A204.1 (cell line): ENCODE measurements at regions not wholly inside any gene's neighbourhood (a gene's known extent, or its start where the extent isn't known, plus 50 kb on each side); places are given as distances from the start of the nearest gene placed in this dataset.

Source experiments
- FAIRE-seq: peaks from 2 replicates; lab custom pipeline; 2012; peaks lifted over from hg19 to GRCh38; lab: Jason Lieb, UNC

DNA sequence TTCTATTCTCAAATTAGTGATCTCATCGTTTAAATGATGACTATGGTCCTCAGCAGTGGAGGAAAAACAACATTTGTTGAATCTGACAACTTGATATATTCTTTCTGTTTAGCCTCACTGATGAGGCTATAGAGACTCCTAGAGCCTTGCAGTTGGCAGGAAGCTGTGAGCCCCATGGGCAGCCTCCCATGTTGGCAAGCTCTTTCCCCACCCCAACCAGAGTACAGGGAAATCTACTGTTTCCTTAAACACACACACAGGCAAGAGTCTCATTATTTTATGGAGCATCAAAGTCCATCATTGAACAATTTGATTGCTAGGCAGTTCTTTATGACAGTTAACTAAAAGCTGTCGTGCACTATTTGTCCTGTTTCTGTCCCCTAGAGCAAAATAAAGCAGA is 498.2 kb upstream of the CITED2 start:
- FAIRE-seq, result no peak

DNA sequence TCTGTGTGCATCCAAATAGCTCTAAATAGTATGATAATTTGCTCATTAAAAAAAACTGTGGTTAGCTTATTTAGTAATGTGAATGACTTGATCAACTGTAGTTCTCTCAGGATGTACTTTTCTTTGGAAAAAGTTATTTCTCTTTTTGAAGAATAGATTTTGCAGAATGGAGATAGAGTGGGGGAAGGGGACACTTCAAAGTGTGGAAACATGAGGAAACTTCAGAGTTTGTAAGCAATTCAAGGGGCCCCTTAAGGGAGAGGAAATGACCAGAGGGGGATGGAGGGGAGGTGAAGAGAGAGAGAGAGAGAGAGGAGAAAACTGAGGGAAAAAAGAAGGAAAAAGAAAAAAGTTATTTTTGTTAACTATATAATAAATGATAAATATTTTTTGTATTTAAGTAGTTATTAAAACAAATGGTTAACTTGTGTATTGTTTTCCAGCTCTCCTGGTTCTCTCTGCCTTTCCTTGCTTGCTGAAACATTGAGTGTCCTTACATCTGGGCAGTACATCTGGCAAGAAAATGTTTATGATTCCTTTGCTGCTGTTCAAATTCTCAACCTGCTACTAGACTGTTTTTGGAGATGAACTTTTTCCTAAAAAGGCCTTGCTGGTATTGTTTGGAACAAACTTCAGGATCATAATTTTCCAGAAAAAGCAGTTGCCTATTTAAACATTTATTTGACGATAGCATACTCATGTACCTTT is 497.5 kb upstream of the CITED2 start:
- FAIRE-seq, result no peak

- FAIRE-seq, result no peak
These were observed 496.8 kb upstream of the CITED2 start for GRCh38 chr6:139871165-139871710.

- no peak for FAIRE-seq
These were observed 494.1 kb upstream of the CITED2 start for GRCh38 chr6:139868576-139868975.

GRCh38 chr6:139863964-139864363 is 489.5 kb upstream of the CITED2 start:
- FAIRE-seq, result no peak

- no peak for FAIRE-seq
These were observed 488.9 kb upstream of the CITED2 start for GRCh38 chr6:139863346-139863745.

DNA sequence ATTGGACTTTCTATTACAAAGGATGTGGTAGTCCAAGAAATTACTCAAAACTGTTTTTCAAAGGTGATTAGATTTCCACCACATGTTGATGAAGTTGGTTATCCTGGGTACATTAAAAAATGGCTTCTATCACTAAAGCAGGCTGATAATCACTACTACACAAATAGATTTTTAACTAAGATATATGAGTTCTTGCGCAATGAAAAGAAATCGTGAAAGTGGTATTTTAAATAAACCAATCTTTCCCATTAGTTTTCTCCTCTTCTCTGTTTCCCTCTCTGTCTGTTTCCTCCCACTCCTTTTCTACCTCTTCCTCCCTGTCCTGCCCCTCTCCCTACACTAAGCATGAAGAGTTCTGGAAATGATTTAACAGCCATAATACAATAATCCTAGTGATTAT is 487.9 kb upstream of the CITED2 start:
- no peak for FAIRE-seq

DNA sequence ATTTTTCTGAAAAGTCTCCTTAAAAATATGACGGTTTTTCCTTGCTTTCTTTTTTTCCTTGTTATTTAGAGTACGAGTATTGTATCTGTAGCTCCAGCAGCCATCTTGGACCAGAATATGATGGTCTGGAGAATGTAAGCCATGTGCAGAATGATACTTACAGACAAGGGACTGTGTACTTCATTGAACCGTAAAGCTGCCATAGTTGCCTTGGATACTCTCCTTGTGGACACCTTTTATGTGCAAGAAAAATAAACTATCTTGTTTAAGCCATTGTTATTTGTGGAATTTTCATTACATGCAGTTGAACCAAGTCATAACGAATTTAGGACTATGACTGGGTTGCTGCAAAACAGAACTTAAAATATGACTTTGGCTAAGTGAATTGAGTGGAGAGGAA is 485.8 kb upstream of the CITED2 start:
- no peak for FAIRE-seq

GRCh38 chr6:139858429-139858828 is 484.0 kb upstream of the CITED2 start:
- FAIRE-seq, result no peak

DNA sequence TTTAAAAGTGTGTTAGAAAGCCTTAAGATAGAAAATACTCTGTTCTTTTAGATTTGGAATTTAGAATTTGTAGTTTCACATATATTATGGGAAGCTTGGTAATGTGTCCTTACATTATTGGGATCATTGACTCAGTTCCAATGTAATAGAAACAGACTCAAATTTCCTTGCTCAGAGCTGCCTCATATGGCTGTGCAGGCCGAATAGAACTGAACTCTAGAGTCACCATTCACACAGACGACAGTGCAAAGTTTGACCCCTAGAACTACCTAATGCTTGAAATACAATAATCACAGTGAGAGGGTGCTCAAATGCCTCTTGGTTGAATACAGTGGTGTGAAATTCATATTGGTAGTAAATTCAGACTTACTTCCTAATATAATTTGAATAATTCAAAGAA is 482.7 kb upstream of the CITED2 start:
- FAIRE-seq, result no peak

GRCh38 chr6:139856562-139856961 is 482.1 kb upstream of the CITED2 start:
- FAIRE-seq, result no peak

- no peak for FAIRE-seq
These were observed 481.3 kb upstream of the CITED2 start for GRCh38 chr6:139855671-139856311.

GRCh38 chr6:139853302-139853992 is 479.0 kb upstream of the CITED2 start:
- no peak for FAIRE-seq

DNA sequence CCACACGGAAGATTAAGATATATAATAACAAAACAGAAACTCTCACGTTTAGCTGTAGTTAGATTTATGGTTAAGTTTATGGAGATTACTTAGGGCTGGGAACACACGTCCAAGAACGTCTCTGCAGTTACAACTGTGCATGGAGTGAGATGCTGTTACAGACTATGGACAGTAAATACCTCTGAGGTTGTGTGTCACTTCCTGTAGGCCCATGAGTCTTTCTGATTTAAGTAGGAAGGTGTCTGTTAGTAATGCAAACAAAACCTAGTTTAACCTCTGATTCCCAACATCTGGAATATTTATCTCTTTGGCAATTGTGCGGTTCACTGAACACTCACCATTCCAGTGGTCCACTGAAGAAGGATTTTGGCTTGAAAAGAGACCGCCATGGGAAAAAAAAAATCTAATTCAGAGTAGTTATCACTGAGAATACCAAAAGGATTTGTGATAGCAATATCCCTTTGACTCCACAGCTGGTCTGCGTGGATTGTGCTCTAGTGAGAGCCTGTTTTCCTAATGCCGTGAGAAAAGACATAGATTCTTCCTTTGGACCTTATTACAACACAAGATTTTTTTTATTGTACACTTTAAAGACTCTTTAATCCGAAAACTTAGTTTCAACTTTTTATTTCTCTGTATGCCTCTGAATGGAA is 478.2 kb upstream of the CITED2 start:
- no peak for FAIRE-seq

- no peak for FAIRE-seq
These were observed 477.6 kb upstream of the CITED2 start for GRCh38 chr6:139852067-139852466.

DNA sequence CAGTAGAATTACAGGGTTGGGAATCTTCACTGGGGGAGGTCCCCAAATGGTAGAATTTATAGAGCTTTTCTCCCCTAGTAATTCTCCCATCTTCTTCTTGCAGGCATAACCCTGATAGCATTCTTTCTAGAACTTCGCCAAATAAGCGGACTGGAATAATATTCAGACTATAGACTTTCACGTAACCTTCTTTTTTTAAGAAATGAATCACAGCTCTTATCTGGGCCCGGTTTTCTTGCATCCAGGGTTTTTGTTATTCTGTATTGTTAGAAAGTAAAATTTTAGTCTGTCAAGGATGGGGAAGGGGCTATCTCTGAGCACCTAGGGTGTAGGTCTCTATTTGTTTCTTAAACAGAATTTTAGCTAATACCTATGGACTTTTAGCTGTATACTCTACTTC is 476.8 kb upstream of the CITED2 start:
- no peak for FAIRE-seq

DNA sequence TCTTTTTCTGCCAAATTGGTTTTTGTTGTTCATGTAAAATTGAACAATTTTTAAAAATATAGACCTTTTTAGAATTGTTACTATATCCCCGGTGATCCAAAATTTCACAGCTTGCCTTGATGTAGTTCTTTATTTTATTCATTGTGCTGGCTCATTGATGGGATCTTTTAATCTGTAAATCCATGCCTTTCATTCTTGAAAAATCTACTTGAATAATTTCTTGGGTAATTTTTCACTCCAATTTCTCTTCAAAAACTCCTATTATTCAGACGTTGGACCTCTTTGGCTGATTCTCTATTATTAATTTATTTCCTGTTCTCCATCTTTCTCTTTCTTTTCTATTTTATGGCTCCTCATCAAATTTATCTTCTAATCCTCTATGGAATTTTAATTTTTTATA is 476.1 kb upstream of the CITED2 start:
- no peak for FAIRE-seq

- no peak for FAIRE-seq
These were observed 473.0 kb upstream of the CITED2 start for GRCh38 chr6:139847457-139847813.

DNA sequence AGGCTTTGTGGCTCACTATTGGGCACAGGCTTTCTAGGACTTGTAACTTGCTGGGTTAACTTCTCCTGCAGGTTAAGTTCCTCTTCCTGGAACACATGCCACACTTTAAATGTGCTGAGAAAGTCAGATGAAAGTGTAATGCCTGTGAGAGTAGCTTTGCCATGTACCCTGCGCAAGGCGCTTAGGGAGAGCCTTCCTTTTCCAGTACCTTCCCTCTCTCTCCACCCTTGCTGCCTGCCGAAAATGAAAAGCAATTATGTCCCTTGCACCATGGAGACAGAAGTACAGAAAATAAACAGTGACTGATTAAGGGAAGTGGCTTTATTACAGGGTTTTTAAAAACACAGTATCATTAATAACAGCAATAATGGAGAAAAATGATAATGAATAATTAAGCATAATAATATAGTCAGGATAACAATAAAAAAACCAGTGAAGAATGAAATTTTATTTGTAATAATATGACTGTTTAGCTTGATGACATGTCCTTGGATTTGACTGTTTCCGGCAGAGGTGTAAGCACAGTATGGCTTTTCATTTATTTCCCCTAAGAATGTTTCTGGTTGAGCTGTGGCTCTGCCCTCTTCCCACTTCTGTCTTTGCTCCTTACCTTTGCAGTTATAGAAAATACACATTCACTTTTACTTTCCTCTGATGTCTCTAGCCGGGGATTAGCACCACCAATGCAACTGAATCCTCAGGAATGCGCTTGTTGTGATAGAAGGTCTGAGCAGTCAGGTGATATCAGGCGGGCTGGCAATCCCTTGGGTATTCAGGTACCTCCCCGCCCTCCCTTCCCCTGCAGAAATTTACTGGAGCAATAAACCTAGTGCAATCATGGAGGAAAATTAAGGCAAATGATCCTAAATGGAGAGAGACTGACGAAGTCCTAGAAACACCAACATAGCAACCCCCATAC is 472.3 kb upstream of the CITED2 start:
- FAIRE-seq, result no peak

DNA sequence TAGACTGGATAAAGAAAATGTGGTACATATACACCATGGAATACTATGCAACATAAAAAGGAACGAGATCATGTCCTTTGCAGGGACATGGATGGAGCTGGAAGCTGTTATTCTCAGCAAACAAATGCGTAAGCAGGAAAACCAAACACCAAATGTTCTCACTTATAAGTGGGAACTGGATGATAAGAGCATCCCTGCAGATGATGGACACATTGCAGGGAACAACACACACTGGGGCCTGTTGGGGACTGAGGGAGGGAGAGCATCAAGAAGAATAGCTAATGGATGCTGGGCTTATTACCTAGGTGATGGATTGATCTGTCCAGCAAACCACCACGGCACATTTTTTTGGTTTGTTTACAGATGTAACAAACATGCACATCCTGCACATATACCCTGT is 470.5 kb upstream of the CITED2 start:
- no peak for FAIRE-seq

- FAIRE-seq, result no peak
These were observed 467.4 kb upstream of the CITED2 start for GRCh38 chr6:139841794-139842215.
